BJ (cell line): ENCODE measurements at regions not wholly inside any gene's neighbourhood (a gene's known extent, or its start where the extent isn't known, plus 50 kb on each side); places are given as distances from the start of the nearest gene placed in this dataset.
"Not testable (repeated sequence)": the region's sequence is repeated elsewhere in the genome, so short reads cannot be mapped to it uniquely, and the experiment has no call there.

Experiments used
- CTCF ChIA-PET: fragments of 350-600 bp; formaldehyde crosslinking; extraction: SDS; loops from one replicate; lab custom pipeline; 2021; ENCODE audit warnings: antibody characterized with exemption, inconsistent platforms; lab: Yijun Ruan, JAX
- POLR2A ChIA-PET: fragments of 300-600 bp; sonication (Branson Sonifier 250); formaldehyde crosslinking; extraction: SDS; loops from one replicate; lab custom pipeline; 2021; ENCODE audit warnings: antibody characterized with exemption; lab: Charles Lee
- DNase-seq: peaks from one replicate; pipeline ENCODE4 v3.0.0-alpha.2; 2011; ENCODE audit warnings: low read depth
- H3K27me3 ChIP-seq: 2 replicates; pipeline ENCODE4 v1.6.0; 2011; ENCODE audit warnings: low read length; ENCODE audit not compliant: control insufficient read depth, insufficient read depth
- H3K36me3 ChIP-seq: 2 replicates; pipeline ENCODE4 v1.5.1; 2011; ENCODE audit warnings: low read length; ENCODE audit not compliant: control insufficient read depth, insufficient read depth
- H3K4me3 ChIP-seq: 2 replicates; pipeline ENCODE4 v1.5.1; 2011; ENCODE audit warnings: low read depth, mild to moderate bottlenecking, control low read depth, low read length
- TF ChIP-seq, protein P1 (sequence below): IDR thresholded peaks from 2 replicates; pipeline ENCODE4 v1.5.1; 2011; ENCODE audit warnings: low read depth, mild to moderate bottlenecking, control low read depth, inconsistent platforms, low read length, moderate library complexity; ENCODE audit not compliant: insufficient read depth

DNA sequence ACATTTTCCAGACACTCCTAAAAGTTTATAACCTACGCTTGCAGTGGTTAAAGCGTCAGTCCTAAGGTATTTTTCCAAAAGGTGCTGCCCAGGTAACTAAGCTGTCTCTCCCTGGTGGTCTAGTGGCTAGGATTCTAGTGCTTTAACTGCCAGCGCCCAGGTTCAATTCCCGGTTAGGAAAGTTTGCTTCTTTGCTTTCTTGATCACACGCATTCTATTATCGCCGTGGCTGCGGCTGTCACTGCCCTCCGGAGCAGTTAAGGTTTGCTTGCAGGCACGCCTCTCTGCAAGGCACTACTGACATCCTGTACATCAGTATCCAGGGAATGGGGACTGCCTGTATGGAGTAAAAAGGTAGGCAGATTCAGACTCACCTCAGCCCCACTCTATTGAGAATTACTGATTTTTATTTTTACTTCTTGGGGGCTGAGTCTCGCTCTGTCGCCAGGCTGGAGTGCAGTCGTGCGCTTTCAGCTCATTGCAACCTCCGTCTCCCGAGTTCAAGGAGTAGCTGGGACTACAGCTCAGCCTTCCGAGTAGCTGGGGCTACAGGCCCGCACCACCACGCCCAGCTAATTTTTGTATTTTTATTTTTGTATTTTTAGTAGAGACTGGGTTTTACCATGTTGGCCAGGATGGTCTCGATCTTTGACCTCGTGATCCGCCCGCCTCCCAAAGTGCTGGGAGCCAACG, 53.2 kb upstream of the CFAP126 start:
- ChIA-PET POLR2A (no interaction called here), CTCF (interaction anchor here (0.6 to 1.3 kb wide), 2 partner anchors 19 to 756 kb away, joined by 3 read pairs; no protein-coding TSS in a partner anchor)
- H3K27me3 ChIP-seq = no peaks in the 10 kb centered on the region
- TF ChIP-seq, protein P1, sequence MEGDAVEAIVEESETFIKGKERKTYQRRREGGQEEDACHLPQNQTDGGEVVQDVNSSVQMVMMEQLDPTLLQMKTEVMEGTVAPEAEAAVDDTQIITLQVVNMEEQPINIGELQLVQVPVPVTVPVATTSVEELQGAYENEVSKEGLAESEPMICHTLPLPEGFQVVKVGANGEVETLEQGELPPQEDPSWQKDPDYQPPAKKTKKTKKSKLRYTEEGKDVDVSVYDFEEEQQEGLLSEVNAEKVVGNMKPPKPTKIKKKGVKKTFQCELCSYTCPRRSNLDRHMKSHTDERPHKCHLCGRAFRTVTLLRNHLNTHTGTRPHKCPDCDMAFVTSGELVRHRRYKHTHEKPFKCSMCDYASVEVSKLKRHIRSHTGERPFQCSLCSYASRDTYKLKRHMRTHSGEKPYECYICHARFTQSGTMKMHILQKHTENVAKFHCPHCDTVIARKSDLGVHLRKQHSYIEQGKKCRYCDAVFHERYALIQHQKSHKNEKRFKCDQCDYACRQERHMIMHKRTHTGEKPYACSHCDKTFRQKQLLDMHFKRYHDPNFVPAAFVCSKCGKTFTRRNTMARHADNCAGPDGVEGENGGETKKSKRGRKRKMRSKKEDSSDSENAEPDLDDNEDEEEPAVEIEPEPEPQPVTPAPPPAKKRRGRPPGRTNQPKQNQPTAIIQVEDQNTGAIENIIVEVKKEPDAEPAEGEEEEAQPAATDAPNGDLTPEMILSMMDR = no peak
- no peak overlapping the region for H3K4me3 ChIP-seq
- no peak for DNase-seq
- H3K36me3 ChIP-seq = no peaks in the 10 kb centered on the region

- POLR2A ChIA-PET, DNase-seq, H3K36me3 ChIP-seq, H3K27me3 ChIP-seq, H3K4me3 ChIP-seq, CTCF ChIA-PET: not testable (repeated sequence)
Measured at GRCh38 chr1:161417536-161417935, 49.9 kb upstream of the CFAP126 start.
